Smooth muscle cell (in vitro differentiated cells): ENCODE measurements at regions not wholly inside any gene's neighbourhood (a gene's known extent, or its start where the extent isn't known, plus 50 kb on each side); places are given as distances from the start of the nearest gene placed in this dataset.
A peak's percentile ranks its signal among the peaks of the same experiment; 100 is the strongest.

Source experiments
- DNase-seq: peaks from one replicate; lab custom pipeline; 2025; ENCODE audit not compliant: unreplicated experiment; lab: John Stamatoyannopoulos, UW
- H2AFZ ChIP-seq: fragments of 200-600 bp; sonication (generic); 2 replicates; pipeline ENCODE4 v1.6.0; 2016; ENCODE audit warnings: antibody characterized with exemption, low read depth, mild to moderate bottlenecking
- H3F3A ChIP-seq: fragments of 200-600 bp; sonication (generic); 2 replicates; pipeline ENCODE4 v1.6.0; 2017; ENCODE audit warnings: antibody characterized with exemption, low read depth
- H3K27ac ChIP-seq: fragments of 200-600 bp; sonication (generic); 2 replicates; pipeline ENCODE4 v1.5.1; 2016; ENCODE audit warnings: low read depth, mild to moderate bottlenecking
- H3K27me3 ChIP-seq: fragments of 200-600 bp; sonication (generic); 2 replicates; pipeline ENCODE4 v1.6.1; 2016; ENCODE audit warnings: low read depth, mild to moderate bottlenecking
- H3K36me3 ChIP-seq: fragments of 200-600 bp; sonication (generic); 2 replicates; pipeline ENCODE4 v1.5.1; 2016; ENCODE audit warnings: low read depth
- H3K4me1 ChIP-seq: fragments of 200-600 bp; sonication (generic); 2 replicates; pipeline ENCODE4 v1.5.1; 2016; ENCODE audit warnings: low read depth
- H3K4me2 ChIP-seq: fragments of 200-600 bp; sonication (generic); 2 replicates; pipeline ENCODE4 v1.6.0; 2016; ENCODE audit warnings: mild to moderate bottlenecking
- H3K4me3 ChIP-seq: fragments of 200-600 bp; sonication (generic); 2 replicates; pipeline ENCODE4 v1.5.1; 2016; ENCODE audit warnings: mild to moderate bottlenecking
- H3K79me2 ChIP-seq: fragments of 200-600 bp; sonication (generic); 2 replicates; pipeline ENCODE4 v1.6.0; 2016; ENCODE audit warnings: low read depth, mild to moderate bottlenecking
- H3K9ac ChIP-seq: fragments of 200-600 bp; sonication (generic); 2 replicates; pipeline ENCODE4 v1.6.0; 2016; ENCODE audit warnings: low read depth
- H3K9me3 ChIP-seq: fragments of 200-600 bp; sonication (generic); replicated peaks from 2 replicates; pipeline ENCODE4 v1.5.1; 2016; ENCODE audit warnings: low read depth
- H4K20me1 ChIP-seq: fragments of 200-600 bp; sonication (generic); 2 replicates; pipeline ENCODE4 v1.6.0; 2016; ENCODE audit warnings: low read depth
- CTCF ChIP-seq: fragments of 200-600 bp; sonication (generic); IDR thresholded peaks from 2 replicates; pipeline ENCODE4 v1.5.1; 2017; ENCODE audit warnings: borderline replicate concordance, mild to moderate bottlenecking, antibody characterized with exemption; ENCODE audit not compliant: insufficient read depth, poor library complexity, severe bottlenecking
- WGBS: methylation state at CpG from one replicate; pipeline ENCODE4 v1.1.7; 2016; ENCODE audit warnings: low lambda C conversion rate; 5-methylcytosine and 5-hydroxymethylcytosine counted together

- peak; percentile 10 for TF ChIP-seq CTCF
- Histone ChIP-seq H3K4me1 (peaks cover 7% of the 10 kb centered on the region), H2AFZ (peak overlapping the region; percentile 48), H3K9ac (no peak overlapping the region), H3K4me2 (no peak overlapping the region), H3K79me2 (no peaks in the 10 kb centered on the region), H3K36me3 (no peaks in the 10 kb centered on the region), H3K27ac (no peak overlapping the region), H3K4me3 (no peak overlapping the region), H3F3A (no peaks in the 10 kb centered on the region), H3K9me3 (no peaks in the 10 kb centered on the region), H3K27me3 (no peaks in the 10 kb centered on the region), H4K20me1 (no peaks in the 10 kb centered on the region)
- DNase-seq = no peak
- 53% methylated on average over 3 of the region's 3 CpGs for WGBS
Observed at GRCh38 chr12:83954956-83955601, 957.5 kb downstream of the SLC6A15 start.

DNA sequence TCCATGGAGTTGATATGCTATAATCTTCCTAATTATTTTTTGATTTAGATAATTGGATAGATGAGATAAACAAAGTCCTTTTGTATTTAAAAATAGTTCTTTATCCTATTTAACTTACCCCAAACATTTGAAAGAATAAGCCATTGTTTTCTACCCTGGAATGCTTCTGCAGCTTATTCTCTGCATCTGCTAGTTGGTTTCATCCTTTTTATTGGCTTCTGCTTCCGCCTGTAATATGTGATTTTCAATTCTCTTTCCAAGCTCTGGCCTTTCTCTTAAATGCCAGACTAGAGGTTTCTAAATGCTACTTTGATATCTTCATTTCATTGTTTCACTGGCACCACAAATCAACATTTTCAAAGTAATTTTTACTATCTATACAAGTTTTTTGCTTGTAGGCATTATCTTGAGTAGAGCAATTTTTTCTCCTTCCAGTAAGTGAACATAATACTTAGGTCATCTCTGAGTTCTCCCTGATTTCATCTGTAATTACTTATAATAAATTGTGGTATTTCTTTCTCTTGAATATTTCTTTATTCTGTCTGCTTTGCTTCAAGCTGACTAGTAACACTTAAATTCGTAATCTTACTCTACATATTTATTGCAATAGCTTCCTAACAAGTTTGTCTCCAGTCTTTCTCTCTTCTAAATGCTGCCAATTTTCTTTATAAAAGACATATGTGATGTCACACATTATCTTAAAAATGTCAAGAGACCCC lies 958.4 kb downstream of the SLC6A15 start:
- no peak overlapping the region for H3K4me3 ChIP-seq
- no peaks in the 10 kb centered on the region for H4K20me1 ChIP-seq
- H3K36me3 ChIP-seq = no peaks in the 10 kb centered on the region
- 68% methylated on average over 2 of the region's 2 CpGs for WGBS
- H3K27me3 ChIP-seq = no peaks in the 10 kb centered on the region
- H3K27ac ChIP-seq = no peak overlapping the region
- peak overlapping the region; percentile 37 for H2AFZ ChIP-seq
- DNase-seq = no peak
- no peaks in the 10 kb centered on the region for H3F3A ChIP-seq
- TF ChIP-seq CTCF = no peak
- H3K4me1 ChIP-seq = peaks cover 7% of the 10 kb centered on the region
- no peak overlapping the region for H3K9ac ChIP-seq
- no peaks in the 10 kb centered on the region for H3K9me3 ChIP-seq
- no peak overlapping the region for H3K4me2 ChIP-seq
- H3K79me2 ChIP-seq = no peaks in the 10 kb centered on the region

DNA sequence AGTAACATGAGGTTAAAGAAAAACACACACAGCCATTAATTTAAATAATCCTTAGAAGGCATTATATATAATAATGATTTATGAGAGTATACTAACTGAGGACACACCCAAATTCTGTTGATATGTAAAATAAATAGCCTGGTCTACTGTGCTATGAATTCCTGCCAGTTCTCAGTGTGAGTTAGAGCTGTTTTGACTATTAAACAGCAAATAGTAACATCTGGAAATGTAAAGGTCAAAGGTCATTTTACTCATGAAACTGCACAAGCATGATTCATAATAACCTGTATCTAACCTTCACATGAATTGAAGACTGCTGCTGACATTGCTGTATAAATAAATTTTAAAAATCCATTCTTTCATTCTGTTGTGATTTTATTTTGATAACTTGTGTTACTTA lies 966.7 kb downstream of the SLC6A15 start:
- Histone ChIP-seq H3F3A (no peaks in the 10 kb centered on the region), H3K27ac (no peak overlapping the region), H3K79me2 (no peaks in the 10 kb centered on the region), H4K20me1 (no peaks in the 10 kb centered on the region), H3K9ac (no peak overlapping the region), H3K36me3 (no peaks in the 10 kb centered on the region), H3K4me2 (no peak overlapping the region), H3K9me3 (no peaks in the 10 kb centered on the region), H3K4me1 (no peaks in the 10 kb centered on the region), H3K27me3 (no peaks in the 10 kb centered on the region), H3K4me3 (no peak overlapping the region), H2AFZ (no peak overlapping the region)
- no peak for DNase-seq
- no peak for TF ChIP-seq CTCF

DNA sequence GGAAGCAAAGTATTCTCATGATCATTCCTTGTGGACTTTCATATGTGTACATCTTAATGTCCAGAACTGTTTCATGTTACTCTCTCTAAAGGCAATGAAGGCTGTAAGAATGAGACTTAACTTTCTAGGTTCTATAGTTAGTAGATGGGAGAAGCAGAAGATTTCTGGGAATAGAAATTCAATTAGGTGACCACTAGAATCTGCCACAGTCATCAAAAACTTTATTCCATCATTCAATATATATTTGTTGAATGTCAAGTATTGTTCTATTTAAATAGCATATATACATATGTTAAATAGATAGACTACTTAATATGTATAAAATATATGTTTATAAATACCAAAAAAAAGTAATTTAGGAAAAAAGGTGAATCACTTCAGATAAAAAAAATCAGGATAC lies 972.9 kb downstream of the SLC6A15 start:
- DNase-seq = no peak

More for the DNA sequence above, 972.9 kb downstream of the SLC6A15 start:
- H3K4me2 ChIP-seq = no peak overlapping the region
- no peaks in the 10 kb centered on the region for H3K27me3 ChIP-seq
- no peaks in the 10 kb centered on the region for H4K20me1 ChIP-seq
- H3K4me3 ChIP-seq = no peak overlapping the region
- no peaks in the 10 kb centered on the region for H3K36me3 ChIP-seq
- H3K79me2 ChIP-seq = no peaks in the 10 kb centered on the region
- no peak for TF ChIP-seq CTCF
- H3K9me3 ChIP-seq = no peaks in the 10 kb centered on the region
- no peak overlapping the region for H2AFZ ChIP-seq
- H3K4me1 ChIP-seq = no peaks in the 10 kb centered on the region
- no peak overlapping the region for H3K9ac ChIP-seq
- no peak overlapping the region for H3K27ac ChIP-seq
- H3F3A ChIP-seq = no peaks in the 10 kb centered on the region
